Type B pancreatic cell (in vitro differentiated cells): ENCODE measurements at regions not wholly inside any gene's neighbourhood (a gene's known extent, or its start where the extent isn't known, plus 50 kb on each side); places are given as distances from the start of the nearest gene placed in this dataset.

Experiments used
- DNase-seq: peaks from one replicate; pipeline ENCODE4 v3.0.0; 2021; ENCODE audit warnings: mixed read lengths; ENCODE audit not compliant: unreplicated experiment; ENCODE audit errors: extremely low spot score
- H3K27ac Mint-ChIP-seq: 2 replicates; pipeline ENCODE4 v1.8.0; 2021; ENCODE audit warnings: mild to moderate bottlenecking, mixed read lengths
- H3K27me3 Mint-ChIP-seq: 2 replicates; pipeline ENCODE4 v1.8.0; 2021; ENCODE audit warnings: mixed read lengths
- H3K36me3 Mint-ChIP-seq: 2 replicates; pipeline ENCODE4 v1.8.0; 2021; ENCODE audit warnings: mixed read lengths
- H3K4me1 Mint-ChIP-seq: one replicate; pipeline ENCODE4 v1.8.0; 2021; ENCODE audit warnings: mixed read lengths; ENCODE audit not compliant: unreplicated experiment
- H3K4me3 Mint-ChIP-seq: 2 replicates; pipeline ENCODE4 v1.8.0; 2021; ENCODE audit warnings: mild to moderate bottlenecking, mixed read lengths
- H3K9me3 Mint-ChIP-seq: 2 replicates; pipeline ENCODE4 v1.8.0; 2021; ENCODE audit warnings: mixed read lengths
- TF ChIP-seq, protein P1 (sequence below): fragments of 200-600 bp; sonication (generic); conservative IDR thresholded peaks from 2 replicates; pipeline ENCODE4 v1.5.0; 2021; ENCODE audit warnings: antibody characterized with exemption, mild to moderate bottlenecking

GRCh38 chr12:30806989-30807694 lies 52.4 kb upstream of the CAPRIN2 start:
- no peaks in the 10 kb centered on the region for H3K4me1 Mint-ChIP-seq
- H3K27me3 Mint-ChIP-seq: peaks cover 4% of the 10 kb centered on the region
- no peak overlapping the region for H3K4me3 Mint-ChIP-seq
- H3K36me3 Mint-ChIP-seq: peaks cover 27% of the 10 kb centered on the region
- TF ChIP-seq, protein P1, sequence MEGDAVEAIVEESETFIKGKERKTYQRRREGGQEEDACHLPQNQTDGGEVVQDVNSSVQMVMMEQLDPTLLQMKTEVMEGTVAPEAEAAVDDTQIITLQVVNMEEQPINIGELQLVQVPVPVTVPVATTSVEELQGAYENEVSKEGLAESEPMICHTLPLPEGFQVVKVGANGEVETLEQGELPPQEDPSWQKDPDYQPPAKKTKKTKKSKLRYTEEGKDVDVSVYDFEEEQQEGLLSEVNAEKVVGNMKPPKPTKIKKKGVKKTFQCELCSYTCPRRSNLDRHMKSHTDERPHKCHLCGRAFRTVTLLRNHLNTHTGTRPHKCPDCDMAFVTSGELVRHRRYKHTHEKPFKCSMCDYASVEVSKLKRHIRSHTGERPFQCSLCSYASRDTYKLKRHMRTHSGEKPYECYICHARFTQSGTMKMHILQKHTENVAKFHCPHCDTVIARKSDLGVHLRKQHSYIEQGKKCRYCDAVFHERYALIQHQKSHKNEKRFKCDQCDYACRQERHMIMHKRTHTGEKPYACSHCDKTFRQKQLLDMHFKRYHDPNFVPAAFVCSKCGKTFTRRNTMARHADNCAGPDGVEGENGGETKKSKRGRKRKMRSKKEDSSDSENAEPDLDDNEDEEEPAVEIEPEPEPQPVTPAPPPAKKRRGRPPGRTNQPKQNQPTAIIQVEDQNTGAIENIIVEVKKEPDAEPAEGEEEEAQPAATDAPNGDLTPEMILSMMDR: peak; percentile 90
- no peak for DNase-seq
- H3K27ac Mint-ChIP-seq: peak overlapping the region; percentile 5
- H3K9me3 Mint-ChIP-seq: peaks cover 5% of the 10 kb centered on the region

- H3K27me3 Mint-ChIP-seq: peaks cover 4% of the 10 kb centered on the region
- TF ChIP-seq, protein P1: no peak
Observed at GRCh38 chr12:30805959-30806358, 51.2 kb upstream of the CAPRIN2 start.

More at GRCh38 chr12:30805959-30806358, 51.2 kb upstream of the CAPRIN2 start:
- Mint-ChIP-seq H3K9me3 (peaks cover 5% of the 10 kb centered on the region), H3K4me1 (no peaks in the 10 kb centered on the region), H3K27ac (no peak overlapping the region), H3K36me3 (peaks cover 27% of the 10 kb centered on the region), H3K4me3 (no peak overlapping the region)
- DNase-seq: no peak
